GM23248 (cell line): ENCODE measurements at regions not wholly inside any gene's neighbourhood (a gene's known extent, or its start where the extent isn't known, plus 50 kb on each side); places are given as distances from the start of the nearest gene placed in this dataset.

ENCODE experiments used
- EZH2 ChIP-seq: fragments of 200-600 bp; sonication (generic); IDR thresholded peaks from 2 replicates; pipeline ENCODE4 v1.6.1; 2018; ENCODE audit warnings: antibody characterized with exemption, mild to moderate bottlenecking; ENCODE audit not compliant: insufficient read depth, poor library complexity, severe bottlenecking
- EZH2phosphoT487 ChIP-seq: fragments of 200-600 bp; sonication (generic); IDR thresholded peaks from 2 replicates; pipeline ENCODE4 v1.6.1; 2018; ENCODE audit warnings: antibody characterized with exemption, moderate library complexity, mild to moderate bottlenecking, low read depth; ENCODE audit not compliant: insufficient read depth

GRCh38 chr14:41171045-41171444 is 435.6 kb upstream of the LRFN5 start:
- TF ChIP-seq EZH2: no peak
- TF ChIP-seq EZH2phosphoT487: no peak
